MCF 10A (cell line): ENCODE measurements at regions not wholly inside any gene's neighbourhood (a gene's known extent, or its start where the extent isn't known, plus 50 kb on each side); places are given as distances from the start of the nearest gene placed in this dataset.

ENCODE experiments used
- BruUV-seq: library from RNA; stranded (reverse); fragments of 400-500 nt; replicated peaks from 2 replicates; lab custom pipeline; 2021; lab: Mats Ljungman, UMichigan
- CTCF ChIA-PET: fragments of 300-600 bp; sonication (Branson Sonifier 250); formaldehyde crosslinking; extraction: SDS; loops from one replicate; lab custom pipeline; 2021; ENCODE audit warnings: antibody characterized with exemption, inconsistent platforms; lab: Yijun Ruan, JAX
- POLR2A ChIA-PET: fragments of 300-600, 350-650 bp; sonication (Branson Sonifier 250); formaldehyde crosslinking; extraction: SDS; loops from one replicate; lab custom pipeline; 2020; ENCODE audit warnings: antibody characterized with exemption, inconsistent platforms; lab: Yijun Ruan, JAX
- DNase-seq: peaks from one replicate; pipeline ENCODE4 v3.0.0-alpha.2; 2018; ENCODE audit not compliant: unreplicated experiment
- H3K27ac Mint-ChIP-seq: one replicate; pipeline ENCODE4 v1.8.0; 2022; ENCODE audit warnings: mild to moderate bottlenecking, low read depth, mixed read lengths; ENCODE audit not compliant: unreplicated experiment
- H3K27me3 Mint-ChIP-seq: one replicate; pipeline ENCODE4 v1.8.0; 2022; ENCODE audit warnings: mixed read lengths; ENCODE audit not compliant: insufficient read depth, unreplicated experiment
- H3K36me3 Mint-ChIP-seq: one replicate; pipeline ENCODE4 v1.8.0; 2022; ENCODE audit warnings: mild to moderate bottlenecking, moderate library complexity, mixed read lengths; ENCODE audit not compliant: insufficient read depth, unreplicated experiment
- H3K4me1 Mint-ChIP-seq: one replicate; pipeline ENCODE4 v1.8.0; 2022; ENCODE audit warnings: mixed read lengths; ENCODE audit not compliant: insufficient read depth, unreplicated experiment
- H3K4me3 Mint-ChIP-seq: one replicate; pipeline ENCODE4 v1.8.0; 2022; ENCODE audit warnings: mild to moderate bottlenecking, moderate library complexity, mixed read lengths; ENCODE audit not compliant: unreplicated experiment
- H3K9me3 Mint-ChIP-seq: one replicate; pipeline ENCODE4 v1.8.0; 2022; ENCODE audit warnings: mixed read lengths; ENCODE audit not compliant: unreplicated experiment
- CTCF ChIP-seq: fragments of 200-600 bp; IDR thresholded peaks from one replicate; pipeline ENCODE4 v1.8.0; 2022; ENCODE audit warnings: antibody characterized with exemption, mild to moderate bottlenecking; ENCODE audit not compliant: unreplicated experiment
- intact Hi-C: fragments of 100-400 bp; cut with micrococcal nuclease; formaldehyde crosslinking; loops from 2 replicates; pipeline ENCODE4 v1.14.1; 2022

GRCh38 chr6:165880686-165881085, 217.6 kb upstream of the PDE10A start:
- TF ChIP-seq CTCF: no peak

GRCh38 chr6:165877773-165878172, 214.7 kb upstream of the PDE10A start:
- peaks cover 52% of the 10 kb centered on the region for H3K27me3 Mint-ChIP-seq
- POLR2A ChIA-PET: no interaction called here
- CTCF ChIA-PET: interaction anchor here (0.6 to 1.5 kb wide), 3 partner anchors 199 to 1264 kb away, joined by 3 to 4 read pairs (median 3); no protein-coding TSS in a partner anchor

More at GRCh38 chr6:165880686-165881085, 217.6 kb upstream of the PDE10A start:
- intact Hi-C loops: loop anchor here (10.0 kb wide), 1 partner anchor 394 kb away; no protein-coding TSS in a partner anchor
- DNase-seq: no peak
- peaks cover 33% of the 10 kb centered on the region for H3K27me3 Mint-ChIP-seq
- peaks cover 5% of the 10 kb centered on the region for H3K36me3 Mint-ChIP-seq
- H3K27ac Mint-ChIP-seq: no peak overlapping the region
- no TSS peak for BruUV-seq
- H3K9me3 Mint-ChIP-seq: peaks cover 7% of the 10 kb centered on the region
- H3K4me1 Mint-ChIP-seq: peaks cover 6% of the 10 kb centered on the region
- CTCF ChIA-PET: interaction anchor here (1.9 kb wide), 1 partner anchor 225 kb away, joined by 6 read pairs; no protein-coding TSS in a partner anchor
- POLR2A ChIA-PET: no interaction called here
- no peak overlapping the region for H3K4me3 Mint-ChIP-seq

GRCh38 chr6:165877192-165877591, 214.2 kb upstream of the PDE10A start:
- ChIA-PET CTCF (interaction anchor here (0.6 to 1.5 kb wide), 3 partner anchors 200 to 1264 kb away, joined by 3 to 4 read pairs (median 3); no protein-coding TSS in a partner anchor), POLR2A (interaction anchor here (0.6 kb wide), 1 partner anchor 157 kb away, joined by 4 read pairs; no protein-coding TSS in a partner anchor)
- intact Hi-C loops: no loop called here
- peaks cover 7% of the 10 kb centered on the region for H3K9me3 Mint-ChIP-seq
- H3K4me3 Mint-ChIP-seq: no peak overlapping the region
- H3K27ac Mint-ChIP-seq: no peak overlapping the region
- H3K27me3 Mint-ChIP-seq: peaks cover 53% of the 10 kb centered on the region
- no TSS peak for BruUV-seq
- H3K36me3 Mint-ChIP-seq: no peaks in the 10 kb centered on the region
- DNase-seq: no peak
- peaks cover 6% of the 10 kb centered on the region for H3K4me1 Mint-ChIP-seq
- TF ChIP-seq CTCF: no peak

More at GRCh38 chr6:165877773-165878172, 214.7 kb upstream of the PDE10A start:
- H3K4me3 Mint-ChIP-seq: no peak overlapping the region
- intact Hi-C loops: no loop called here
- H3K27ac Mint-ChIP-seq: no peak overlapping the region
- H3K4me1 Mint-ChIP-seq: peaks cover 6% of the 10 kb centered on the region
- H3K9me3 Mint-ChIP-seq: peaks cover 7% of the 10 kb centered on the region
- H3K36me3 Mint-ChIP-seq: no peaks in the 10 kb centered on the region
- no peak for DNase-seq
- no peak for TF ChIP-seq CTCF
- BruUV-seq: no TSS peak

- intact Hi-C loops: no loop called here
- H3K4me3 Mint-ChIP-seq: no peak overlapping the region
- H3K27me3 Mint-ChIP-seq: peaks cover 59% of the 10 kb centered on the region
- DNase-seq: no peak
- H3K27ac Mint-ChIP-seq: no peak overlapping the region
- peaks cover 7% of the 10 kb centered on the region for H3K9me3 Mint-ChIP-seq
- BruUV-seq: no TSS peak
- no peak for TF ChIP-seq CTCF
- H3K36me3 Mint-ChIP-seq: no peaks in the 10 kb centered on the region
- ChIA-PET POLR2A (interaction anchor here (0.6 kb wide), 1 partner anchor 156 kb away, joined by 4 read pairs; no protein-coding TSS in a partner anchor), CTCF (interaction anchor here (1.5 kb wide), 1 partner anchor 230 kb away, joined by 3 read pairs; no protein-coding TSS in a partner anchor)
- peaks cover 6% of the 10 kb centered on the region for H3K4me1 Mint-ChIP-seq
Observed at GRCh38 chr6:165876588-165876987, 213.5 kb upstream of the PDE10A start.
